Kidney glomerular epithelial cell (primary cell): ENCODE measurements at regions not wholly inside any gene's neighbourhood (a gene's known extent, or its start where the extent isn't known, plus 50 kb on each side); places are given as distances from the start of the nearest gene placed in this dataset.

Experiments
- DNase-seq: peaks from one replicate; lab custom pipeline; 2025; lab: John Stamatoyannopoulos, UW

DNA sequence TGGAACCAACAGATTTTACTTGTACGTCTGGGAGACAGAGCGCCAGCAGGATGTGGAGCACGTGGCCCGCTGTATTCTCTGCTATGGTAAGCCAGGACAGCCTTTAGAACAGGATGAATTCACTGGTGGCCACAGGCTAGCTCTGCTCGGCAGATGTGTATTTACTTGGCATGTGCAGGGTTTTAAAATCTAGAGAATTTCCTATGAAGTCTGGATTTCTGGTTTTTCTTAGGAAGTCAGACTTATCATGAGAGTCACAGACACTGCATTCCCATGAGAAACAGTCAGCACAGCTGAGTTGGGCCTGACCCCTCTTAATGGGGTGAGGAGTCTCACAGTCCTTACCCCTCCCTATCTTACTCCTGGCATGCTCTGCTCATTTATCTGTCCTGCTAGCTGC is 84.6 kb upstream of the COL6A5 start:
- DNase-seq, result no peak

- no peak for DNase-seq
Measured at GRCh38 chr3:130263708-130264107, 81.8 kb upstream of the COL6A5 start.

DNA sequence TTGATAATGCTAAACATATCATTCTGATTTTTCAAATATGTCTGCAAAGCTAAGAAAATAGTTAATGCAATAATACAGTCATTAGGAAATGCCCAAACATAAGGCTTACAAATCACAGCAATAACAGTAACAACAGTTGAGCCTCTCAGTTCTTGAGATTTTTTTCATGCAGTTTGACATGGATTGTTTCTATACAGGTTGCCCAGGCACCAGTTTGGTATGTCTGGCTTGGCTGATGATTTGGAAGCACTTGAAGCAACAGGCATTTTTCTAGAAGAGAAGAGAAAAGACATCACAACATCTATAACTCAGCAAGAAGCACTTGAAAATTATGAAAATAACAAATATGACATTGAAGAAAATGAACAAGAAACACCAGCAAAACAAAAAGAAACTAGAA is 78.7 kb upstream of the COL6A5 start:
- no peak for DNase-seq

GRCh38 chr3:130276203-130276803 is 69.2 kb upstream of the COL6A5 start:
- DNase-seq, result peak; percentile 81

DNA sequence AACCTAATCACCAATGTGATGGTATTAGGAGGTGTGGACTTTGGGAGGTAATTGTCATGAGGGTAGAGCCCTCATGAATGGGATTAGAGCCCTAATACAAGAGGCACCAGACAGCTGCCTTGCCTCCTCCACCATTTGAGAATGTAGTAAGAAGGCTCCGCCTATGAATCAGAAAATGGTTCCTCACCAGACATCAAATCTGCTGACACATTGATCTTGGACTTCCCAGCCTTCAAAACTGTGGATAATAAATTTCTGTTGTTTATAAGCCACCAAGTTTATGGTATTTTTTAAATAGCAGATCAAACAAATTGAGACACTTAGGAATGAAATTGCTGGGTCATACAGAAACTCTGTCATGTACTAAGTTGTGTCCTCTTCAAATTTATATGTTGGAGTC is 56.8 kb upstream of the COL6A5 start:
- no peak for DNase-seq

- DNase-seq, result no peak
Measured at GRCh38 chr3:130291148-130291547, 54.3 kb upstream of the COL6A5 start.

GRCh38 chr3:130293247-130293646 is 52.2 kb upstream of the COL6A5 start:
- DNase-seq, result no peak
